ENCODE measurements at regions not wholly inside any gene's neighbourhood (a gene's known extent, or its start where the extent isn't known, plus 50 kb on each side); places are given as distances from the start of the nearest gene placed in this dataset.

DNA sequence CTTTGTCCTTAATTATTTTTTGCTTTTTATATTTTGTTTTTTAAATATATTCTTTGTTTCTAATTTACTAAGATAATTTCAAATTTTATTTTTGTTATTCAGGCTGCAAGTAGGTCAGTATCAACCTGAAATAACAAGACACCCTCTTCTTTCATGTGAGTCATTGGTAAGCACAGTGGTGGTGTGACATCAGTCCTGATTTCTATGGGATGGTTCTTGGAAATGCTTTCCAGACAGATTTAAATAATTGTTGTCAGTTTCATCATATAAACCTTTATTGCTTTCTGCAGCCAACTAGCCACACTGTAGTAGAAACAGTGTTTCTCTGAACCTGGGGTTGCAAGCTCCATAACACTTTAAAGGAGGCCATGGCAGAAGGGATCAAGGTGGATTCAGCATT lies 157.5 kb upstream of the C21orf91 start:
- no peak for DNase-seq

DNA sequence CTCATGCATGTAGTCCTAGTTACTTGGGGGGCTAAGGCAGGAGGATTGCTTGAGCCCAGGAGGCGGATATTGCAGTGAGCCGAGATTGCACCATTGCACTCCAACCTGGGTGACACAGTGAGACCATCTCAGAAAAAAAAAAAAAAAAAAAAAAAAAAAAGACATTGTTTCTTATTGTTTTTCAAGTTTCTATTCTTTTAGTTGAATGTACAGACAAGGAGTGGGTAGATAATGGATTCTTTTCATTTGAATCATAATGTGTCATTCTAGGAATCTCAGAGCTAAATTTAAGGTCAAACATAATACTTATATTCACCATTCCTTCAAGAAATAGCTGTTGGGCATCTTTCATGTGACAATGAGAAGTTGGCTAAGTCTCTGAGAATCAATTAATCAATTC lies 157.0 kb upstream of the C21orf91 start:
- DNase-seq = no peak

DNA sequence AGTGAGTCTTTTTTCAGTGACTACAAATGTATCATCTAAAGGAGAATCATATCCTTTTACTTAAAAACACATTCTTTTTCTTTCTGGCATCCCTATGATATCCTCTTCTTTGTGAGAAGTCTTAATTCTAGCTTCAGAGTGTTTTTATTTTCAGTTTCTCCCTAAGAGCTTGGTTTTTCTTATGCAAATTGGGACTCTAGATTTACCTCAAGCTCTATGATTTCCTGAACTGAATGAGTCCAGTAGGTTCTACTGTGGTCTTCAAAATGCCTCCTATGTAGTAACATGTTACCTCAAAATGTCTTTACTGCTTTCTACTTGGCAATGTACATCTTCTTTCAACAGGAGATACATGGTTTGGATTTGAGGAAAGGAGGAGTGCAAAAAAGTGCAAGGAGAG lies 148.2 kb upstream of the C21orf91 start:
- DNase-seq = no peak

DNA sequence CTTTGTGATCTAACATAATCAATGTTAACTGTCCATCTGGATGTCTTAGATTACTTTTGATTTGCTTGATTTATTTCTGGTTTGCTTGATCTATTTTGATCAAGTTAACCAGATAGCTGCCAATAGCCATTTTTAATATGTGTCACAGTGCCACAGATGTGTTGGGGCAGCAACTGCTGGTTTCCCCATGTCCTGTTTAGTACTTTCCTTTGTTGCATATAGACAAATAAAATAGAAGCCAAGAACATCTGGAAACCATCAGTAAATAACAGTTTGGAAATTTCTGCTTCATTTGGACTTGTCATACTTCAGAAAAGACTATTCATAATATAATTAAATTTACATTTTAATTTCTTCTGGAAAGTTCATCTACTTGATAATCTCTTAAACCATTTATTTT lies 145.6 kb upstream of the C21orf91 start:
- no peak for DNase-seq

DNA sequence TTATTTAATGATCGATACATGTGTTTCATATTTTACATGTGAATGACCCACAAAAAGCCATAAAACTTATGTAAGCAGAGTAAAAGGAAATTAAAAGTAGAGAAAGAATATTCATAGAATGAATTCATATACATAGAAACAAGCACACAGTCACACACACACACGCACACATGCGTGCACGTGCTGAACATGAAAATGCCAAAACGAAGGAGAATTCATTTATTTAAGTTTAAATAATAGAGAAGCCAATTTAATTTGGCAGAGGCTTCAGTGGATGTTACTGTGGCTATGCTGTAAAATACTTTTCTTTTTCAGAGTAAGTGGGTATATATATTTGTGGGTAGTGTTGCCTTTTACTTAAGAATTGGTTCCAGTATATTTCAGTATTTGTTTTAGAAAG lies 145.0 kb upstream of the C21orf91 start:
- no peak for DNase-seq

DNA sequence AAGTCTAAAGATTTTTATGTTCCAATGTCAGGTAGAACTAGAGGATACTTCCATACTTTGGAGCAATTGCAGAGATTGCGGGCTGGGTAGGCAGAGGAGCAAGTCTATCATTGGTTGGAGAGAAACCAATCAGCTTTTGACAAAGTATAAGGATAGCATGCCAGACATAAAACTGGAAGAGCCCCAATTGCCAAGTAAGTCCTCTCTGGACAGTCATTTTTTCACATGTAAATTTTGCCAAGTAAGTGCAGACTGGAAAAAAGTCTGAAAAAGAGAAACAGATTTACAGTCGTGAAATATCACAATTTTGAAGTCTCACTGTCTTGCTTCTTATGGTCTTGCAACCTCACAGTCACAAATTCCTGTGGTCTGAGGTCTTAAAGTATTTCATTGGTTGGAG lies 131.4 kb upstream of the C21orf91 start:
- DNase-seq = no peak

DNA sequence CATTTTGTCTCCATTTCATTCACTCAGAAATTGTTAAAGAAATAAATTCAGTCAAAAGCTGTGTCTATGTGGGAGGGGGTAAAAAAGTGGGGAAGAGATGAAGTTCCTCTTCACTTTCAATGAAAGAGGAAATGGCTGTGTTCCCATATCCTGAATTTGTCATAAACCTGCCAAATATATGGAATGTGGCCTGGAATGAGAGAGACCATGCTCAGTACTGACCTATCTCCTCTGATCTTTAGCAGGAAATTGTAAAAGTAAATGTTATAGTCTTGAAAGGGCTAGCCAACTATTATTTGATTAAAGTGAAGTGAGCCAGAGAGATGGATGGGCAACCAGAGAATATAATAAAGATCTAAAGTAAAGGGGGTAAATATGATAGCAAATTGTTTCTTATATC lies 130.3 kb upstream of the C21orf91 start:
- DNase-seq = no peak

DNA sequence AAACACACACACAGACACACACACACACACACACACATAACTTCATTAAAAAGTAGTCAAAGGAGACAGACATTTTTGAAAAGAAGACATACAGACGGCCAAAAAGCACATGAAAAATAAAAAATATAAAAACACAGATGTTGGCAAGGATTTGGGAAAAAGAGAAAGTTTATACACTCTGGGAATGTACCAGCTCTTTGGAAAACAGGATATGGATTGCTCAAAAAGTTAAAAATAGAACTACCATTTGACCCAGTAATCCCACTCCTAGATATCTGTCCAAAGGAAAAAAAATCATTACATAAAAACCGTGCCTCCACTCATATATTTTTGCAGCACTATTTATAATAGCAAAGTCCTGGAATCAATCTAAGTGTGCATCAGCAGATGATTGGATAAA lies 128.4 kb upstream of the C21orf91 start:
- no peak for DNase-seq

DNA sequence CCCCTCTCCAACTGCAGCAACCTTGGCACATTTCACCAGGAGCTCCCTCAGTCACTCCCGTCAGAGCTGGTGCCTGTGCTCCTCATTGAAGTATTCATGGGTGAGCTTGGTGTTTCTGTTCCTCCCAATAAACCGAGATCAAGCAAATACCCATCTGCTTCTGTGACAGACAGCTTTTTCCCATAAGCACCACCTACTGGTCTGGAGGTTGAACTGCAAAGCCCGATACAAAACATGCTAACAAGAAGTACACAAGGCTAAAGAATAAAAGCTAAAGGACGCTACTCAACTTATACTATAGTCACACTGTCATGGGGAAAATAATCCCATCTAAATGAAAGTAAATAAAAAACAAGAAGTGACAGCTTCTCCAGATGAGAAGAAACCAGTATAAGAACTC lies 111.9 kb upstream of the C21orf91 start:
- DNase-seq = peak; percentile 10

DNA sequence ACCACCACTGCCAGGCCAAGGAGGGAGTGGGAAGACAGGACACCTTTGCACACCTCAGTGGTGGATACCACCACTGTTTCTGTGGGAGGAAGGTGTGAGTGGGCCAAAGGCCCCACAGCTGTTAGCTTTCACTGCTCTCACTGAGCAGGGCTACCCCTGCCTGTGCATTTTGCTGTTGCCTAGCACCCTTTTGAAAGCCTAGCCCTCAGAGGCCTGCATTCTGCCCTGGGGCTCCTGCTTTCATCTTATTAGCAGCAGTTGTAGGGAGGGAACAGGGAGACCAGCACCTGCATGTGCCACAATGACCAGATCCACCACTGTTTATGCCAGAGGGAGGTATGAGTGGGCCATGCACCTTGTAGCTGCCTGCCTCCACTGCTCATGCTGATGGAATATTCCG lies 110.9 kb upstream of the C21orf91 start:
- no peak for DNase-seq

DNA sequence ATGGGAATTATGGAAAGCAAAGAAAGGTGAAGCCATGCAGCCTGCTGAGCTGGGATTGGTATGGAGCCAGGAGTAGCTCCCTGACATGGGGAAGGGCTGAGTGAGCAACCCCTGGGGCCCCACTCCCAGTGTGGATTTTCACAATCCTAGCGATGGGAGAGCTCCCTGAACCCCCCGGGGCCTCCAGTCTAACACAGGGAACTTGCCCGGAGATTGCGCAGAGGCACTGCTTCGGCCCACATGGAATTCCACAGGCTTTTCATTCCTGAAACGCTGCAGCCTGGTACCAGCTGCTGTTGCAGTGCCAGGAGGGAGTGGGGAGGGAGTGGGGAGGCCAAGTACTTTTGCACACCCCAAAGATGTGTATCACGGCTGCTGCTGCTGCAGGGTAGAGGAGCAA lies 110.4 kb upstream of the C21orf91 start:
- DNase-seq = no peak

DNA sequence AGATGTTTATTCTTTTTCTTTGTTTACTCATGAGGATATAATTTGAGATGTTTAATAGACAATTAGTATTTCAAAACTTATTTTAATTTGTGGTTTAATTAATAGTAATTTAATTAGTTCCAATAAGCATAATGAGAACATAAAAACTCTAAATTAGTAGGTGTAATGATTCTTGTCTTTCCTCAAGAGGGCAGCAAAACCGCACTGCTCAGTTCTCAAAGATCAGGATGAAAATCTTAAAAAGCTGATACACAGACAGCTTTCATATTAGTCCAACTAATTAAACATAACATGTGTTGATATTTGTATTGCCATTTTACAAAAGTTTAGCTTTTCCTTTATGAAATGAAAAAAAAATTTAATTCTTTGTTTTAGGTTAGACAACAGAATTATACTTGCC lies 106.7 kb upstream of the C21orf91 start:
- peak; percentile 10 for DNase-seq

DNA sequence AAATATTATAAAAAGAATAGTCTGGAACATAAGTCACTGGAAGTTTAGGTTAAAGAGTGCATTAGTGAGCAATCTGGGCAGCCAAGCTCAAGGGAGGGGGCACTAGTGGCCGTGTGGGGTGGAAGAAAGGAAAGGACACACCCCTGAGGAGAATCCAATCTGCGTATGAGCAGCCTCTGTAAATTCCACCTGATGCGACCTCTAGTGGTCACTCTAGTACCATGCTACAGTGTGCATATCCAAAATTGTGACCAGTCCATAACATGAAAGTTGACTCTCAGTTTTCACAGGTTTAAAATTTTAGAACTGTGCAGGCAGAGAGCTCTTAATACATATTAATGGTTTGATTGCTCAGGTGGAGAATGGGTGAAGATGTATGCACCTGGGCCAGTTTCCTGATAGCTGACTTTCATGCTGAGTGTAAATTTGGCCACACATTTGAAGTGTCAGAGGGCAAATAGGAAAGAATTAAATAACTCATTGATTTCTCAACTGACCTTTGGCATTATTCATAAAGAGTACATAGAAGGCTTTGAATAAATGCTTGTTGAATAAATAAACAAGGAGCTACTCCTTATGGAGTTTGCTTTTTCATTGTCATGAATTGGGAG lies 105.9 kb upstream of the C21orf91 start:
- DNase-seq = peak; percentile 69

DNA sequence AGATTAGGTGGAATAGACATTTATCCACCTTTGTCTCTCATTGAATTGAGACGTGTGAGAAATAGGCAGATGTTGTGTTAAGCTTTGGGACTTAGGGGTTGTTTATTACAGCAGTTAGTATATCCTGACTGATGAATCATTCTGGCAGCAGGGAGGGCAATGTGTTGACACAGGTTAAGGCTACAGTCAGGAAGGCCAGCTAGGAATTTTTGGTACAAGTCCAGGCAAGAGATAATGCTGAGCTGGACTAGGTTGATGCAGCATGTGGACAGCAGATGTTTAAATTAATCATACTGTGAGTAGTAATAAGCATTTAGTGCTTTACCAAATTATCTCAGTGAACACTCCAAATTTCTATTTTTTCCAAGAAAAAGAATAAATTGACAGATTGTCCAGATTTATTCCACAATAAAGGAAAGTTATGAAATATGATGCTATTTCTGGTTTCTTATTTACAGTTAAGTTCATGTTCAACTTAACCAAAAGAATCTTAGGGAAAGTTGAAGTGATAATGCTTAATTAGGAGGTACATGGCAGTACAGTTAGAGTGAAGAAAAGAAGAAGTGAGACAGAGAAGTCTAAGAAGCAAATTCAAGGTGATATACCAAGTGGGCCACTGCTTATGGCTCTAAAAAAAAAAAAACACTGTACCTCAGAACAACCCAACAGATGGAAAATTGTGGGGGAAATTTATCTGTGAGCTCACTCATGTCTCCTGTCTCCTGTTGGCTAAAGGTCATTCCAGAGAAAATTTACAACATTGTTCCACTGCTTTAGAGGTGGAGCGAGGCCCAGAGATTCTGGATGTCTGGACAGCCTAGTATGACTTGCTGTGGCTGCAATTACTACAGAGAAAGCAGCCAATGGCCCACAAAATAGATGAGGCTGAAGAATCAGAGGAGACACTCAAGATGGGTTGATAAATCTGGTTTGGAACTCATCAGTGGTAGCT lies 102.7 kb upstream of the C21orf91 start:
- no peak for DNase-seq

DNA sequence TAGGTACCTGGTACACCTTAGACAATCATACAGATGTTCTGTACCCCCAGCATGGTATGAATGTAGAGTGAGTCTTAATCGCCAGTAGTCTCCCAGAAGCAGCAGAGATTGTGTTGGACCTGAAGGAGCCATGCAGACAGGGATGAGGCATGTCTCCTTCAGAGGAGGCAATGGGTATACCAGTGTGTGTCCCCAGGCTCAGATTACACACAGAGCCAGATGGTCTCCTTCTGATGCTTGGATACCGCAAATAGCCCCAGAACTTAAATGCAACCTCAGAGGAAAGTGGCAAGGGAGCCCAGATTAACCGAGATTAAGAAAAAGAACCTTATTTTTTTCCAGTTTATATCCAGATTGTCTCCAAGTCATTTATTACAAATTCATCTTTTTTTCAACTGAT lies 96.8 kb upstream of the C21orf91 start:
- DNase-seq = no peak

DNA sequence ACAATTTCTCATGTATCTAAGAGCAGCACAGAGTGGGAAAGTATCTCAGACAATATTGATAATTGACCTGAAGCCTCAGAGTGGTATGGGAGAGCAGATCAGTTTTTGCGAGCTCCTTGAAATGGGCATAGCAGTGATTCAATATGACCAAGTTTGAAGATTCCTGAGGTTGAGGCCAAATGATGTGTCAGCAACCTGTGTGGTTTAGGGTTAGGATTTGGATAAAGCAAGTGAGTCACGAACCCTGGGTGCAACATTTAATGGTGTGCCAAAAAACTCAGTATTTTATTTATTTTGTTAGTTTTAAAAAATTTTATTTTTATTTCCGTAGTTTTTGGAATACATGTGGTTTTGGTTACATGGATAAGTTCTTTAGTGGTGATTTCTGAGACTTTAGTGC lies 92.5 kb upstream of the C21orf91 start:
- no peak for DNase-seq

DNA sequence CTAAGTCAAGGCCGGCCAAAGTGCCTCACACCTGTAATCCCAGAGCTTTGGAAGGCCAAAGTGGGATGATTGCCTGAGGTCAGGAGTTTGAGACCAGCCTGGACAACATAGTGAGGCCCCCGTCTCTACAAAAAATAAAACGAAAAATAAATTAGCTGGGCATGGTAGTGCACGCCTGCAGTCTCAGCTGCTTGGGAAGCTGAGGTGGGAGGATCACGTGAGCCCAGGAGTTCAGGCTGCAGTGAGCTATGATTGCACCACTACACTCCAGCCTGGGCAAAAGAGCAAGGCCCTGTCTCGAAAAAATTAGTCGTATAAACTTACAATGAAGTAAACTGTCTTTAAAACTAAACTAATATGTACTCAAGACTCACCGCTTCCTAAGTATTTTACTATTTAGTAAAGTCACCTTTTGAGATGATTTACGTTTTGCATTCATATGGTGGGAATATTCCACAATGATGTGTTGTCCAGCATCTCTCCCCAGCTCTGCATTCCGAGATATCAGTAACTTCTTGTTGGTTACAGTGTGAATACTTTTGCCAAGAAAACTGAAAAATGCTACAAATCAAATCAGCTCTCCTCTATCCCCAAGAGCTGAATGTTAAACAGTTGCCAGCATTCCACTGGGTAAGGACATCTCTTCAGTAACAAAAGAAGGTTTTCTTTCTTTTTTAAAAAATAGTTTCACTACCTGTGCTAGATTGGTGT lies 84.9 kb upstream of the C21orf91 start:
- DNase-seq = no peak

DNA sequence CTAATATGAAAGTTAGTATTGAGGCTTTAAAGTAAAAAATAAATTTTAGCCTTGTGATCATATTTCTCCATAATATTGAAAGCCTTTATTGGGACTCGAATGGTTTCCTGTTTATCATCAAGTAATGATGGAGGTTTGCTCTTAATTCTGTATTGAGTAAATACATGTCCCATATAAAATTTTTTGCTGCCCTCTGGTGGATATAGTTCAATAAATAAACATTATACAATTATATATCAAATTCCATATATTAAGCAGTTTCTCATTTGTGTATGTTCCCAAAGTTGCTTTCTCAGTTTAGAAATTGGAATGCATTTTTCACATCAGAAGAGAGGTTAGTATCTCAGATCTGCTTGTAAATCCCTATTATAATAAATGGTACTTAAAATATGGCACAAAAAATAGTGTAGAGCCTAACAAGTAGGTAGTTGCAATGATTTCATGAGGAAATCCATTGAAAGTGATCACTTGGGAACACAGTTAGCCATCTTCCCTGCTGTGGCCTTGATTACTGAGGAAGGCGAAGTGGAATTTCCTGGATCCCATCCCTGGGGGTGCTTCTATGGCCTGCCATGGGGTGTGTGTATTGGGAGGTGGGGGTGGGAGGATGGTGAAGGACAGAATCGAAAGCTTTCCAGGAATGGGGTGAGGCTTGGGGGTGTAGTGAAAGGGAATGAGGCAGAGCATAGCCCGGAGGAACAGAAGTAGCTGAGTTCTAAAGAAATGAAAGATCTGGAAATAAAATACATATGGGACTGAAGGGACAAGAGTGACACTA lies 84.1 kb upstream of the C21orf91 start:
- DNase-seq = peak; percentile 27

DNA sequence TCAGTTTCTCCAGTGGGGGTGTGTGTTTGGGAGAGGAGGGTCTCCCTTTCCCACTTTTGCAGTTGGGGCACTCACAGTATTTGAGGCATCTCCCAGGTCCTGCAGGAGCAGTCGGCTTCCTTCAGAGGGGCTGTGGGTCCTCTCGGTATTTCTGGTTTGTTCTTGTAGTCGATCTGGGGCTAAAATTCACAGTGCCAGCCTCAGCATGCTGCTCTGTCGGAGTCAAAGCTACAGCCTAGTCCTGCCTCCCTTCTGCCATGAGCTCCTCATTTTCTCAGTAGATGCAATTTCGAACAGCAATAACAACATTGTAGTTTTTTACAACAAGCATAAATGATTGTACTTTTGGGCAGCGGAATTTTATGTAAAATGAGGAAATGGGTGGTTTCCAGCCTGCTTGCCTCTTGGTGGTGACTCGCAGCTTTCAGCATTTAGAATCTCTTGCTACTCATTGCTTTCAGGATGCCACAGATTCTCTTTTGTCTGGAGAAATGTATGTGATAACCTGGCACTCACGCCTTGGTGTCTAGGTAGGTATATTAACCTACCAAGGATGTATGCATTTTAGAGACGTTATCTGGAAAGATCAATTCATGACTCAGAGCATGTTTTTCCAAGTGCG lies 82.4 kb upstream of the C21orf91 start:
- DNase-seq = no peak

DNA sequence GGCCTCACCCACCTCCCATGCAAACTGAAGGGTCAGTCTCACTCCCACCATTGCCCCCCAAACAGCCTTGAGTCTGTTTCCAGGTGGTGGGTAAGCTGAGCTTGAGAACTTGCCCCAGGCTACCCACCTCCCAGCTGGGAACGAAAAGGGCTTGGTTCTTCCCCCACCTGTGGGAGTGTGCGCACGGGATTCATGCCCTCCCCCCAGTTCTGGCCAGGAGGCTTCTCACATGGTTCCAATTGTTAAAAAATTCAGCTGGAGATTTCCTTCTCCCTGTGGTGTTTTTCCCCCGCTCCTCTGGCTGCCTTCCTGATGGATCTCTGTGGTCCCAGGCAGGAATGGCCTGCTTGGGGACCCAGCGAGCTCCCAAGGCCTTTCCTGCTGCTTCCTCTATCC lies 81.8 kb upstream of the C21orf91 start:
- no peak for DNase-seq

DNA sequence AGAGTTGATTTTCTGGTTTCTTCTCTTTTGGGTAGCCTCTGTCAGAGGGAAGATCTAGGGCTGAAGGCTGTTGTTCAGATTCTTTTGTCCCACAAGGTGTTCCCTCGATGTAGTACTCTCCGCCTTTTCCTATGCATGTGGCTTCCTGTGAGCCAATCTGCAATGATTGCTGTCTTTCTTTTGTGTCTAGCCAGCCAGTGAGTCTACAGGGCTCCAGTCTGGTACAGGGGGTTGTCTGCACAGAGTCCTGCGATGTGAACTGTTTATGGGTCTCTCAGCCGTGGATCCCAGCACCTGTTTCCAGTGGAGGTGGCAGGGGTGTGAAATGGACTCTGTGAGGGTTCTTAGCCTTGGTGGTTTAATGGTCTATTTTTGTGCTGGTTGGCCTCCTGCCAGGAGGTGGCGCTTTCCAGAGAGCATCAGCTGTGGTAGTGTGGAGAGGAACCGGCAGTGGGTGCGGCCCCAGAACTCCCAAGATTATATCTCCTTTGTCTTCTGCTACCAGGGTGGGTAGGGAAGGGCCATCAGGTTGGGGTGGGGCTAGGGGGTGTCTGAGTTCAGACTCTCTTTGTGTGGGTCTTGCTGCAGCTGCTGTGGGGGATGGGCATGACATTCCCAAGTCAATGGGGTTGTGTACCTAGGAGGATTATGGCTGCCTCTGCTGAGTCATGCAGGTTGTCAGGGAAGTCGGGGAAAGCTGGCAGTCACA lies 81.3 kb upstream of the C21orf91 start:
- no peak for DNase-seq

DNA sequence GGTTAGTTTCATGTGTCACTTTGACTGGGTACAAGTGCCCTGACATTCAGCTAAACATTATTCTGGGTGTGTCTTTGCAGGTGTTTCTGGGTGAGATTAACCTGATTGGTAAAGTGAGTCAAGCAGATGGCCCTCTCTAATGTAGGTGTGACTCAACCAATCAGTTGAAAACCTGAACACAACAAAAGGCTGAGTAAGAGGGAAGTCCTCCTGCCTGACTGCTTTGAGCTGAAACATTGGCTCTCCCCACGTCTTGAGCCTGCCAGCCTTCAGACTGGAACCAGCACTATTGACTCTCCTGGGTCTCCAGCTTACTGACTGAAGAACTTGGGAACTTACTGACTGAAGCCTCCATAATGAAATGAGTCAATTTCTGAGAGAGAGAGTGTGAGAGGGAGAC lies 70.0 kb upstream of the C21orf91 start:
- DNase-seq = no peak
